ENCODE measurements at regions not wholly inside any gene's neighbourhood (a gene's known extent, or its start where the extent isn't known, plus 50 kb on each side); places are given as distances from the start of the nearest gene placed in this dataset.

DNA sequence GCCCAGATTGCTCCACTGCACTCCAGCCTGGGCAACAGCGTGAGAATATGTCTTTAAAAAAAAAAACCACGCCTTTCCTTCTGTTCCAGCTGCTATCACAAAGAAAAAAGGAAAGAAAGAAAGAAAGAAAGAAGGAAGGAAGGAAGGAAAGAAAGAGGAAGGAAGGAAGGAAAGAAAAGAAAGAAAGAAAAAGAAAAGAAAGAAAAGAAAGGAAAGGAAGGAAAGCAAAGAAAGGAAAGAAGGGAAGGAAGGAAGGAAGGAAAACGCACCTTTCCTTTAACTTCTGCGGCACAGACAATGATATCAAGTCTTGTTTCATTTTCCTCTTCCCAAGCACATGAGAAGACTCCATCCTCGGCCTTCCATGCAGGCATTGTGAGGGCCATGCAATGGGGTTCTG is 107.4 kb upstream of the NOCT start:
- H3K4me3 ChIP-seq (ENCODE audit: low read length) = no peak overlapping the region
- H3K36me3 ChIP-seq (ENCODE audit: insufficient read depth, low read length) = no peaks in the 10 kb centered on the region
- H3K36me3 Mint-ChIP-seq = no peaks in the 10 kb centered on the region
- H3K27me3 Mint-ChIP-seq = peaks cover 6 to 10% of the 10 kb centered on the region in 2 donors
- H3K27ac Mint-ChIP-seq = no peak overlapping the region
- CTCF ChIA-PET = no interaction called here
- no peaks in the 10 kb centered on the region for H3K9me3 ChIP-seq (ENCODE audit: low read length)
- H3K27me3 ChIP-seq (ENCODE audit: insufficient read depth, low read length, poor library complexity, severe bottlenecking) = no peaks in the 10 kb centered on the region
- H3K9me3 Mint-ChIP-seq = no peaks in the 10 kb centered on the region
- no peaks in the 10 kb centered on the region for H3K4me1 Mint-ChIP-seq
- no peaks in the 10 kb centered on the region for H3K4me1 ChIP-seq (ENCODE audit: insufficient read depth, low read length)
- POLR2A ChIA-PET = no interaction called here
- H3K4me3 Mint-ChIP-seq = no peak overlapping the region
- no peak overlapping the region for H3K27ac ChIP-seq (ENCODE audit: low read depth, low read length)
- DNase-seq = no peak

DNA sequence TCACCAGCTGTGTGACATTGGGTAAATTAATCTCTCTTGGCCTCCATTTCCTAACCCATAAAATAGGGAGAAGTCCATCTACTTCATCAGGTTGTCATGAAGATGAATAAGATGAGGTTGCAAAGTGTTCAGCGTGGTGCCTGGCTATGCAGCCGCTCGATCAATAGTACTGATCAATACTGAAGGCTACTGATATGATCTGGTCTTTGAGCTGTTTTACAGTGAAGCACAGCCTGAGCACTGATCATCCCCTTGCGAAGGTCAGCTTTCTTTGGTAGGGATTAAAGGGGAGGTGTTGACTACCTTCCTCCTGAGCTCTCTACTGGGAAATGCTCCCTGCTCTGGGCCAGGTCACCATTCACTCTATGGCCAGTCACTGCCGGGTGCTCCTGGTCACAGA is 108.4 kb upstream of the NOCT start:
- H3K4me1 ChIP-seq (ENCODE audit: insufficient read depth, low read length) = no peaks in the 10 kb centered on the region
- no peak overlapping the region for H3K4me3 ChIP-seq (ENCODE audit: low read length)
- peaks cover 6 to 10% of the 10 kb centered on the region in 2 donors for H3K27me3 Mint-ChIP-seq
- H3K36me3 ChIP-seq (ENCODE audit: insufficient read depth, low read length) = no peaks in the 10 kb centered on the region
- H3K9me3 Mint-ChIP-seq = no peaks in the 10 kb centered on the region
- no peak for DNase-seq
- no peaks in the 10 kb centered on the region for H3K9me3 ChIP-seq (ENCODE audit: low read length)
- CTCF ChIA-PET = no interaction called here
- no peak overlapping the region for H3K27ac ChIP-seq (ENCODE audit: low read depth, low read length)
- H3K4me1 Mint-ChIP-seq = no peaks in the 10 kb centered on the region
- H3K27me3 ChIP-seq (ENCODE audit: insufficient read depth, low read length, poor library complexity, severe bottlenecking) = no peaks in the 10 kb centered on the region
- no peaks in the 10 kb centered on the region for H3K36me3 Mint-ChIP-seq
- no peak overlapping the region for H3K27ac Mint-ChIP-seq
- POLR2A ChIA-PET = no interaction called here
- H3K4me3 Mint-ChIP-seq = no peak overlapping the region

DNA sequence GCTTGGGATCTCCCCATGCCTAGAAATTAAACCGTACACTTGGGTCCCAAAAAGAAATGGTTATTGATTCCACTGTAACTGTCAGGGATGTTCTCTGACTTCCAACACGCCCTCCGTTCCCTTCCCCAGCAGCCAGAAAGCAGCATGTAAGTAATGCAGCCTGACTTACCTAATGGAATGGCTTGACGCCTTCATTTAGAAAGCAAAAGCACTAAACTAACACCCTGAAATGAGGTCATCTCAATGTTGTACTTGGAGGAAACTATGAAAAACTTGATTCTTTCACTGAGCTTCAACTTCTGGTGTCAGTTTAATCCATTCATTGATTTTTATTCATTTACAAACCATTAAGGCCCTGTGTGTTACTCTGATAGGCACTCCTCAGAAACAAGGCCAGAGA is 110.8 kb upstream of the NOCT start:
- H3K4me1 Mint-ChIP-seq = no peaks in the 10 kb centered on the region
- H3K36me3 ChIP-seq (ENCODE audit: insufficient read depth, low read length) = no peaks in the 10 kb centered on the region
- H3K27me3 Mint-ChIP-seq = peaks cover 3 to 4% of the 10 kb centered on the region in 2 donors
- DNase-seq = no peak
- no peak overlapping the region for H3K4me3 ChIP-seq (ENCODE audit: low read length)
- no peaks in the 10 kb centered on the region for H3K9me3 ChIP-seq (ENCODE audit: low read length)
- H3K36me3 Mint-ChIP-seq = peaks cover 0 to 2% (median 0%) of the 10 kb centered on the region in 3 donors
- H3K27ac ChIP-seq (ENCODE audit: low read depth, low read length) = no peak overlapping the region
- no peaks in the 10 kb centered on the region for H3K4me1 ChIP-seq (ENCODE audit: insufficient read depth, low read length)
- H3K4me3 Mint-ChIP-seq = no peak overlapping the region
- ChIA-PET CTCF (no interaction called here), POLR2A (no interaction called here)
- H3K9me3 Mint-ChIP-seq = no peaks in the 10 kb centered on the region
- H3K27ac Mint-ChIP-seq = no peak overlapping the region
- no peaks in the 10 kb centered on the region for H3K27me3 ChIP-seq (ENCODE audit: insufficient read depth, low read length, poor library complexity, severe bottlenecking)

DNA sequence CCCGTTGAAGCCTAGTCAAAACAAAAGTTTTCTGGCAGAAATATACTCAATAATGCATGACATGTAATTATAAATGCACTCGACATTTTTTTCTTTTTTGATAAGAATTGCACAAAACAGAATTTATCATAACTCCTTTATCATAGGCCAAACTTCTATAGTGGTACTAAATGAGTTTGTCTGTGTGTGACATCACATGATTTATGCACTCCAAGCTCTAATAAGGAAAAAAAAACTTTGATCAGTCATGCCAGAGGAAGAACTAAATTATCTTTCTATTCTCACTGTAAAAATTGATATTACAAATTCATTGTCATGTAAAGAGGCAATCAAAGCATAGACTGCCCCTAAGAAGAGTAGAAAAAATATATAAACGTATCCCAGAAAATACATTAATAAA is 112.4 kb upstream of the NOCT start:
- POLR2A ChIA-PET = no interaction called here
- Mint-ChIP-seq H3K36me3 (peaks cover 0 to 4% (median 0%) of the 10 kb centered on the region in 3 donors), H3K27ac (no peak overlapping the region), H3K9me3 (no peaks in the 10 kb centered on the region), H3K27me3 (peaks cover 2 to 3% of the 10 kb centered on the region in 2 donors), H3K4me1 (no peaks in the 10 kb centered on the region), H3K4me3 (no peak overlapping the region)
- Histone ChIP-seq H3K27ac (ENCODE audit: low read depth, low read length) (no peak overlapping the region), H3K36me3 (ENCODE audit: insufficient read depth, low read length) (no peaks in the 10 kb centered on the region), H3K27me3 (ENCODE audit: insufficient read depth, low read length, poor library complexity, severe bottlenecking) (no peaks in the 10 kb centered on the region), H3K4me3 (ENCODE audit: low read length) (no peak overlapping the region), H3K4me1 (ENCODE audit: insufficient read depth, low read length) (no peaks in the 10 kb centered on the region), H3K9me3 (ENCODE audit: low read length) (no peaks in the 10 kb centered on the region)
- CTCF ChIA-PET = no interaction called here
- DNase-seq = no peak

DNA sequence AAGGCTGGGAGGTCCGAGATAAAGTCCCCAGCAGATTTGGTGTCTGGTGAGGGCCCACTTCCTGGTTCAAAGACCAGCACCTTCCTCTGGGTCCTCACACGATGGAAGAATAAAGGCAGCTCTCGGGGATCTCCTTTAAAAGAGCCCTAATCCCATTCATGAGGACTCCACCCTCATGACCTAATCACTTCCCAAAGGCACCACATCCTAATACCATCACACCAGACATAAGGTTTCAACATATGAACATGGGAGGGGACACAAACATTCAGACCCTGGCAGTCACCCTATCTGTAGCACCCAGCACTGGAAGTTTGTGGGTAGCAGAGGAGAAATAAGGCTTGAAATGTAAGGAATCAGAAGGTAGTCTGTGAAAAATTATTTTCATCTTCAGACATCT is 112.9 kb upstream of the NOCT start:
- H3K9me3 ChIP-seq (ENCODE audit: low read length) = no peaks in the 10 kb centered on the region
- Mint-ChIP-seq H3K4me3 (no peak overlapping the region), H3K27me3 (peaks cover 0 to 3% of the 10 kb centered on the region in 2 donors), H3K27ac (no peak overlapping the region), H3K36me3 (peaks cover 0 to 4% (median 0%) of the 10 kb centered on the region in 3 donors), H3K9me3 (no peaks in the 10 kb centered on the region), H3K4me1 (no peaks in the 10 kb centered on the region)
- H3K4me1 ChIP-seq (ENCODE audit: insufficient read depth, low read length) = no peaks in the 10 kb centered on the region
- no peaks in the 10 kb centered on the region for H3K36me3 ChIP-seq (ENCODE audit: insufficient read depth, low read length)
- CTCF ChIA-PET = no interaction called here
- no peak overlapping the region for H3K27ac ChIP-seq (ENCODE audit: low read depth, low read length)
- POLR2A ChIA-PET = no interaction called here
- no peak for DNase-seq
- no peaks in the 10 kb centered on the region for H3K27me3 ChIP-seq (ENCODE audit: insufficient read depth, low read length, poor library complexity, severe bottlenecking)
- no peak overlapping the region for H3K4me3 ChIP-seq (ENCODE audit: low read length)

DNA sequence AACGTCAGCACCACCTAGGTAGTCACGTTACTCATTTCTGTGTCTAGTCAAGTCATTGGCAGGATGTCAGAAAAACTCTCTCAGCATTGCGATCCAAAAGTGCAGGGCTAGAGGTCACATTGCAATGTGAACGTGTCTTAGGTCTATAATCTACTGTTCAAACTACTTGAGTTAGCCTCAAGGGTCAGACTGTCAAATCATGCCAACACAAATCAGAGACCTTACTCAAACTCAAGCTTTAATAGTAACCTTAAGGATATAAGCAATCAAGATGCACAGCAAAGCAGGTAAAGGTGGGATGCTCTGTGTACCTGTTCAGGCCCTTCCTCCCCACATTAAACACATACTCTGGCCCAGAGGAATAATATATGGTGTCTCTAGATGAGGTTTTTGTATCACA is 114.4 kb upstream of the NOCT start:
- H3K27me3 Mint-ChIP-seq = peaks cover 0 to 7% of the 10 kb centered on the region in 2 donors
- Histone ChIP-seq H3K4me1 (ENCODE audit: insufficient read depth, low read length) (no peaks in the 10 kb centered on the region), H3K27me3 (ENCODE audit: insufficient read depth, low read length, poor library complexity, severe bottlenecking) (no peaks in the 10 kb centered on the region), H3K4me3 (ENCODE audit: low read length) (no peak overlapping the region), H3K9me3 (ENCODE audit: low read length) (no peaks in the 10 kb centered on the region), H3K27ac (ENCODE audit: low read depth, low read length) (no peak overlapping the region), H3K36me3 (ENCODE audit: insufficient read depth, low read length) (no peaks in the 10 kb centered on the region)
- H3K36me3 Mint-ChIP-seq = peaks cover 0 to 4% (median 0%) of the 10 kb centered on the region in 3 donors
- no peak overlapping the region for H3K27ac Mint-ChIP-seq
- ChIA-PET POLR2A (no interaction called here), CTCF (no interaction called here)
- H3K4me1 Mint-ChIP-seq = no peaks in the 10 kb centered on the region
- no peak overlapping the region for H3K4me3 Mint-ChIP-seq
- H3K9me3 Mint-ChIP-seq = no peaks in the 10 kb centered on the region
- DNase-seq = no peak

DNA sequence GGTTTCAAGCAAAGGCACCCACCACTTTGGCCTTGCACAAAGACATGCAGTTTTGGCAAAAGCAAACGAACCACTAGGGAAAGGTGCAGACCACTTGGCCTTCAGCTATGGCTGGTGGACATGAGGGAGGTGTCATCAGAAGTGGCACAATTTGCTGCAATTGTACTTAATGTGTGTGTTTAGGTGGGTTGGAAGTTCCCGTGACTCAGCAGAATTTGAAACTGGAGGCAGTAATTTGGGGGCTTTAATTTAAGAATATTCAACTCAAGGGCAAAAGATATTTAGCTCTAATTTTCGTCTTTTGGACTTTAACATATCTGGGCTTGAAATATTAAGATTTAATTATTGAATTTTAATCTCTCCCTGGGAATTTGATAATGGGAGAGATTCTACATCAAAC is 115.6 kb upstream of the NOCT start:
- H3K27me3 Mint-ChIP-seq = peaks cover 0 to 7% of the 10 kb centered on the region in 2 donors
- Histone ChIP-seq H3K9me3 (ENCODE audit: low read length) (no peaks in the 10 kb centered on the region), H3K27ac (ENCODE audit: low read depth, low read length) (no peak overlapping the region), H3K36me3 (ENCODE audit: insufficient read depth, low read length) (no peaks in the 10 kb centered on the region), H3K4me1 (ENCODE audit: insufficient read depth, low read length) (no peaks in the 10 kb centered on the region), H3K27me3 (ENCODE audit: insufficient read depth, low read length, poor library complexity, severe bottlenecking) (no peaks in the 10 kb centered on the region), H3K4me3 (ENCODE audit: low read length) (no peak overlapping the region)
- peak overlapping the region in 1 of 8 donors; percentile 5 for H3K27ac Mint-ChIP-seq
- no peaks in the 10 kb centered on the region for H3K9me3 Mint-ChIP-seq
- peaks cover 0 to 5% (median 4%) of the 10 kb centered on the region in 3 donors for H3K36me3 Mint-ChIP-seq
- no peak overlapping the region for H3K4me3 Mint-ChIP-seq
- no peaks in the 10 kb centered on the region for H3K4me1 Mint-ChIP-seq
- ChIA-PET CTCF (no interaction called here), POLR2A (no interaction called here)
- DNase-seq = no peak

DNA sequence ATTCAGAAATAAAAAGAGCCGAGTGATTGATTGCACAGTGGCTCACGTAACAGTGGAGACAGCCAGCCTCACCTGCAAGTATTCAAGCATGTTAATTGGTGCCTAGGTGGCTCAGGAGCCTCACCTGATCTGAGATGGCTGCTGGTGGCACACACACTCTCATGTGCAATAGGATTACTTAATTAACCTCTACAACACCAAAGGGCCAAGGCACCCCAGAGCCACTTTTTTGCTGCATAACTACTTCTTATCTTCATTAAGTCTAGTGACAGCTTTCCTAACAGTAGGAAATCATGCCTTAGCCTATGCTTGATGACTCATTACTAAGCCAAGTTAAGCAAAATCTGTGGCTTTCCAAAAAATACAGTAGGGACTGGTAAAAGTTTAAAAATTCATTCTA is 117.3 kb upstream of the NOCT start:
- Histone ChIP-seq H3K9me3 (ENCODE audit: low read length) (no peaks in the 10 kb centered on the region), H3K36me3 (ENCODE audit: insufficient read depth, low read length) (no peaks in the 10 kb centered on the region), H3K27ac (ENCODE audit: low read depth, low read length) (no peak overlapping the region), H3K27me3 (ENCODE audit: insufficient read depth, low read length, poor library complexity, severe bottlenecking) (no peaks in the 10 kb centered on the region), H3K4me3 (ENCODE audit: low read length) (no peak overlapping the region), H3K4me1 (ENCODE audit: insufficient read depth, low read length) (no peaks in the 10 kb centered on the region)
- ChIA-PET POLR2A (no interaction called here), CTCF (no interaction called here)
- no peaks in the 10 kb centered on the region for H3K4me1 Mint-ChIP-seq
- H3K27ac Mint-ChIP-seq = peak overlapping the region in 1 of 8 donors; percentile 4
- no peaks in the 10 kb centered on the region for H3K9me3 Mint-ChIP-seq
- H3K27me3 Mint-ChIP-seq = peaks cover 0 to 7% of the 10 kb centered on the region in 2 donors
- DNase-seq = no peak
- no peak overlapping the region for H3K4me3 Mint-ChIP-seq
- peaks cover 0 to 5% (median 4%) of the 10 kb centered on the region in 3 donors for H3K36me3 Mint-ChIP-seq

DNA sequence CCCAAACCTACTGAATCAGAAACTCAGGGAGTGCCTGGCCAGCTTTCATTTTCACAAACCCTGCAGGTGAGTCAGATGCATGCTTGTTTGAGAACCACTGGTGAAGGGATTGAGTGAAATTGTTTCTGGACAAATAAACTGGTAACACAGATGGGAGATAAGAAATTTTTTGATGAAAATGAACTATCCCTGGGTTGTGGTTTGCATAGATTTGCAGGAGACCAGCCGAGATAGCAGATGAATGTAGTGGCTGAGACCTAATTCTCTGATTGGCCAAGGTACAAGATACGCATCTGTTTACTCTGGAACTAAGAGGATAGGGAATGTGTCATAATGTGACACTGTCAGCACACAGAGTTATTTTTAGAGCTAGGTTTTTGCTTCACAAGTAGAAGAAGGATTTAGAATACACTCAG is 117.8 kb upstream of the NOCT start:
- Histone ChIP-seq H3K4me3 (ENCODE audit: low read length) (no peak overlapping the region), H3K9me3 (ENCODE audit: low read length) (no peaks in the 10 kb centered on the region), H3K27ac (ENCODE audit: low read depth, low read length) (no peak overlapping the region), H3K36me3 (ENCODE audit: insufficient read depth, low read length) (no peaks in the 10 kb centered on the region), H3K4me1 (ENCODE audit: insufficient read depth, low read length) (no peaks in the 10 kb centered on the region), H3K27me3 (ENCODE audit: insufficient read depth, low read length, poor library complexity, severe bottlenecking) (no peaks in the 10 kb centered on the region)
- CTCF ChIA-PET = no interaction called here
- no peak overlapping the region for H3K4me3 Mint-ChIP-seq
- H3K36me3 Mint-ChIP-seq = peaks cover 0 to 5% (median 4%) of the 10 kb centered on the region in 3 donors
- no peaks in the 10 kb centered on the region for H3K4me1 Mint-ChIP-seq
- H3K27ac Mint-ChIP-seq = no peak overlapping the region
- H3K27me3 Mint-ChIP-seq = peaks cover 0 to 7% of the 10 kb centered on the region in 2 donors
- POLR2A ChIA-PET = no interaction called here
- H3K9me3 Mint-ChIP-seq = no peaks in the 10 kb centered on the region
- no peak for DNase-seq

All from CD8-positive, alpha-beta memory T cell (primary cell).